Gastroesophageal sphincter (tissue), 4 donors: ENCODE measurements at regions not wholly inside any gene's neighbourhood (a gene's known extent, or its start where the extent isn't known, plus 50 kb on each side); places are given as distances from the start of the nearest gene placed in this dataset.
A peak's percentile ranks its signal among the peaks of the same experiment; 100 is the strongest.

Source experiments
- ATAC-seq: fragments of 150-250 bp; one replicate; pipeline ENCODE4 v1.9.1; 2016; ENCODE audit warnings: mild to moderate bottlenecking, moderate library complexity
- H3K27ac ChIP-seq, 4 donors: fragments of 200-600 bp; sonication (generic) in 3 of 4; 1 replicate in 3 of 4; 2 replicates in 1 of 4; pipeline ENCODE4 v1.5.1; 2016 to 2019
- H3K27me3 ChIP-seq: fragments of 200-600 bp; sonication (generic); one replicate; pipeline ENCODE4 v1.5.1; 2019
- H3K36me3 ChIP-seq, 2 donors: fragments of 200-600 bp; sonication (generic); one replicate each; pipeline ENCODE4 v1.5.1; 2019; ENCODE audit warnings: control low read depth in 1 of 2
- H3K4me1 ChIP-seq, 3 donors: fragments of 200-600 bp; sonication (generic); 1 replicate in 2 of 3; 2 replicates in 1 of 3; pipeline ENCODE4 v1.5.1; 2016 to 2019; ENCODE audit warnings: control low read depth in 2 of 3
- H3K4me3 ChIP-seq, 2 donors: fragments of 200-600 bp; sonication (generic); one replicate each; pipeline ENCODE4 v1.5.1; 2019; ENCODE audit warnings: mild to moderate bottlenecking in 1 of 2, moderate library complexity in 1 of 2
- H3K9me3 ChIP-seq, 3 donors: fragments of 200-600 bp; sonication (generic); one replicate each; pipeline ENCODE4 v1.5.1; 2017 to 2019; ENCODE audit warnings: control low read depth in 2 of 3
- CTCF ChIP-seq, 4 experiments: fragments of 200-600 bp in 2 of 4; fragments of 450-650 bp in 2 of 4; sonication (generic) in 1 of 4; IDR thresholded peaks; one replicate each; pipeline ENCODE4 v1.5.1; 2017 to 2019; ENCODE audit warnings: antibody characterized with exemption in 4 of 4, mild to moderate bottlenecking in 2 of 4, moderate library complexity in 2 of 4
- EP300 ChIP-seq: sonication (generic); formaldehyde crosslinking; IDR thresholded peaks from one replicate; pipeline ENCODE4 v1.6.1; 2017; ENCODE audit warnings: antibody characterized with exemption, mild to moderate bottlenecking
- POLR2A ChIP-seq, 2 donors: fragments of 450-650 bp; IDR thresholded peaks; one replicate each; pipeline ENCODE4 v1.6.1; 2017; ENCODE audit warnings: antibody characterized with exemption in 2 of 2, mild to moderate bottlenecking in 2 of 2, moderate library complexity in 1 of 2
- POLR2AphosphoS5 ChIP-seq: sonication (generic); formaldehyde crosslinking; IDR thresholded peaks from one replicate; pipeline ENCODE4 v1.6.1; 2017; ENCODE audit warnings: antibody characterized with exemption
- WGBS, 2 donors: methylation state at CpG; one replicate each; pipeline ENCODE4 v1.1.5; 2018; ENCODE audit warnings: low coverage in 1 of 2; 5-methylcytosine and 5-hydroxymethylcytosine counted together

GRCh38 chr16:66240631-66241395 is 125.7 kb upstream of the CDH5 start:
- ATAC-seq: no peak
- Histone ChIP-seq H3K4me1 (no peaks in the 10 kb centered on the region), H3K4me3 (no peak overlapping the region), H3K9me3 (peaks cover 0 to 15% (median 0%) of the 10 kb centered on the region in 3 donors), H3K36me3 (no peaks in the 10 kb centered on the region), H3K27ac (peak overlapping the region in 2 of 4 donors; percentile 7 to 9), H3K27me3 (no peaks in the 10 kb centered on the region)
- TF ChIP-seq CTCF (IDR thresholded peaks at IDR 0.05): no peak
- TF ChIP-seq POLR2AphosphoS5: no peak
- no peak for TF ChIP-seq POLR2A (IDR thresholded peaks at IDR 0.05)
- no peak for TF ChIP-seq EP300
- WGBS, 2 donors: 71 to 79% methylated on average over 3 to 7 of the region's 8 CpGs

- no peak overlapping the region for H3K4me3 ChIP-seq
- 83 to 94% methylated on average over 2 to 3 of the region's 6 CpGs for WGBS, 2 donors
- no peak overlapping the region for H3K27ac ChIP-seq
- TF ChIP-seq CTCF (IDR thresholded peaks at IDR 0.05): no peak
- TF ChIP-seq POLR2AphosphoS5: no peak
- no peak for TF ChIP-seq POLR2A (IDR thresholded peaks at IDR 0.05)
- no peak for TF ChIP-seq EP300
- H3K36me3 ChIP-seq: no peaks in the 10 kb centered on the region
- no peaks in the 10 kb centered on the region for H3K4me1 ChIP-seq
- peaks cover 0 to 15% (median 0%) of the 10 kb centered on the region in 3 donors for H3K9me3 ChIP-seq
- no peaks in the 10 kb centered on the region for H3K27me3 ChIP-seq
- ATAC-seq: no peak
Measured at GRCh38 chr16:66240088-66240487, 126.4 kb upstream of the CDH5 start.

- no peaks in the 10 kb centered on the region for H3K27me3 ChIP-seq
- WGBS, 2 donors: 82 to 92% methylated on average over 1 of the region's 1 CpG
- no peaks in the 10 kb centered on the region for H3K36me3 ChIP-seq
- H3K4me1 ChIP-seq: no peaks in the 10 kb centered on the region
- no peak for ATAC-seq
- peaks cover 0 to 15% (median 0%) of the 10 kb centered on the region in 3 donors for H3K9me3 ChIP-seq
- H3K27ac ChIP-seq: no peak overlapping the region
- no peak overlapping the region for H3K4me3 ChIP-seq
- TF ChIP-seq POLR2AphosphoS5 (no peak), EP300 (no peak), POLR2A (IDR thresholded peaks at IDR 0.05) (no peak), CTCF (IDR thresholded peaks at IDR 0.05) (no peak)
Measured at GRCh38 chr16:66238696-66239095, 127.8 kb upstream of the CDH5 start.

- no peak for TF ChIP-seq EP300
- TF ChIP-seq CTCF (IDR thresholded peaks at IDR 0.05): no peak
- H3K9me3 ChIP-seq: peaks cover 0 to 15% (median 0%) of the 10 kb centered on the region in 3 donors
- H3K4me1 ChIP-seq: no peaks in the 10 kb centered on the region
- no peaks in the 10 kb centered on the region for H3K36me3 ChIP-seq
- ATAC-seq: no peak
- no peak overlapping the region for H3K4me3 ChIP-seq
- H3K27ac ChIP-seq: no peak overlapping the region
- WGBS, 2 donors: 92 to 96% methylated on average over 4 to 6 of the region's 12 CpGs
- no peaks in the 10 kb centered on the region for H3K27me3 ChIP-seq
Measured at GRCh38 chr16:66236301-66236700, 130.2 kb upstream of the CDH5 start.

- Histone ChIP-seq H3K9me3 (no peaks in the 10 kb centered on the region), H3K36me3 (no peaks in the 10 kb centered on the region), H3K4me3 (no peak overlapping the region), H3K27me3 (no peaks in the 10 kb centered on the region), H3K27ac (no peak overlapping the region), H3K4me1 (no peaks in the 10 kb centered on the region)
- WGBS, 2 donors: 87 to 100% methylated on average over 1 to 3 of the region's 9 CpGs
- TF ChIP-seq EP300: no peak
- TF ChIP-seq POLR2AphosphoS5: no peak
- TF ChIP-seq CTCF (IDR thresholded peaks at IDR 0.05): no peak
- TF ChIP-seq POLR2A (IDR thresholded peaks at IDR 0.05): no peak
- ATAC-seq: no peak
Measured at GRCh38 chr16:66231452-66232160, 134.9 kb upstream of the CDH5 start.
